ENCODE measurements at regions not wholly inside any gene's neighbourhood (a gene's known extent, or its start where the extent isn't known, plus 50 kb on each side); places are given as distances from the start of the nearest gene placed in this dataset.
"Not testable (repeated sequence)": the region's sequence is repeated elsewhere in the genome, so short reads cannot be mapped to it uniquely, and the experiment has no call there.

- not testable (repeated sequence) for DNase-seq
Measured at GRCh38 chr1:98108378-98108777, 187.5 kb upstream of the DPYD start.

DNA sequence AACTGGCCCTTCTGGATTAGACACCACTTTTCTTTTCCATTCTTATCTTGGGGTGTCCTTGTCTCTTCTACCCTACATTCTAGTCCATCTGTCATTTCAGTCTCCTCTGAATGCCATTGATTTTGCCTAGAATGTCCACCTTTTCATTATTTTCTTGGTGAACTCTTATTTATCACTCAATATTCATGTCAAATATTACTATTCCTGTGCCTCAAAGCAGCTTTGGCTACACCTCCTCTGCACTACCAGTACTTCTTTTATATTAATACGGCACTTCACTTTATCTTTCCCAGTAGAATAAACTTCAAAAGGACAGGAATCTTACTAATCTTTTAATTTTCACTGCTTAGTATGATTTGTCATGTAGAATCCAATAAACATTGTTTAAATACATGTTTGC, 186.4 kb upstream of the DPYD start:
- DNase-seq, result no peak

GRCh38 chr1:98104289-98104688, 183.5 kb upstream of the DPYD start:
- DNase-seq, result no peak

GRCh38 chr1:98103617-98104285, 182.9 kb upstream of the DPYD start:
- no peak for DNase-seq

DNA sequence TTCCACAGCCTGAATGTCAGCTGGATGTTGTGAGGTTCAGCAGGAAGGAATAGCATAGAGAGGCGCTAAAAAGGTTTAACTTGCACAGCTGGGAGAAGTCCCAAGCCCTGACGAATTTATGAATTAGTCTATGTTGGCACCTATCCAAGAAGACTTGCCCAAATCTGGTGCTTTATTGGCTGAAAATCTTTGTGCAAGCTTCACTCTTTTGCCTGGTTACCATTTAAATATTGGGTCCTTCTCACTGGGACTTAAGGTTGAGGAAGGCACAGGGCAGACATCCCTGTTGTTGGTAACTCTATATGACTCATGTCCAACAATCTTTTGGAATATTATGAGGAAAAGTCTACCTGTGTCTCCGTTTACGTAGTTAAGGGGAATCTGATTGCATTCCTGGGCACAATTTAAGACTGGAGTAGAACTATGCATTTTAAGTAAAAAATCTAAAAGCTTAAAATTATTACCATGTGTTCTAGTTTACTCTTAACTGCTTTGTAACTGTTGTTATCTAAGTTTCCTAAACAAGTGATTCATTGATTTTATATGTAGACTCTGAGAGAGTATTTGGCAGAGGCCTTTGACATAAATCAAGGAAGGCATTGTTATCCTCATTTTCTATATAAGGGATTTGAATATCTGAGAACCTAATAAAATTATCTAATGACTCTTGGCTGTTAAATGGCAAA, 181.7 kb upstream of the DPYD start:
- no peak for DNase-seq

DNA sequence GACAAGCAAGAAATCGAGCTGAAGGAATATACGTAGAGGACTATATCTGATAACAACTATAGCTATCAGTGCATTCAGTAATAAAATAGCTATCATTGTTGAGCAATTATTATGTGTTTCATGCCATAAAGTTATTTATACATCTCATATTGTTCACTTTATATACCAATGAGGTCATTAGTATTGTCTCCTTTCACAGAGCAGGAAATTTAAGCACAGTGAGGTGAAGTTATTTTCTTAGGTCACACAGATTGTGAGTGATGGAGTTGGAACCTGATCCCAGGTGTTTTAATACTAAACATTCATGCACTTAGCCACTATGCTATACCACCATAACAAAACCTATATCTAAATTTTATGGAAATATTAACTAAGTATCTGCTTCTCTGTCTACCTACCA, 180.5 kb upstream of the DPYD start:
- no peak for DNase-seq

DNA sequence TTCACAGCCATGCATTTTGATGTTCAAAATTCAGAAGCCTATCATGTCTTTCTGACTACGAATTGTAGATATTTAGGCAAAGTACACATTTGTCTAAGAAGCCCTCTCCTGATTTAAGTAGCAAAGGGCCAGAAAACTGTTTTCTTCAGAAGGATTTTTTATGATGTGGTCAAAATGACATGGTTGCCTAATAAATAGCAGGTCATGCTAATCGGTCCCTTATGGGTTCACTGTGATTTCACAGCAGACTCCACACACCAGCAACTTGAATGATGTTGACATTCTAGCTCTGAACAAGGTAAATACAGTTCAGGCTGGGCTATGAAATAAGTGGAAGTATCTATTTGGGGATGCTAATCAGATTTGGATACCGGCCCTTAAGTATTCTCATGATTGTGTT, 178.7 kb upstream of the DPYD start:
- DNase-seq, result no peak

DNA sequence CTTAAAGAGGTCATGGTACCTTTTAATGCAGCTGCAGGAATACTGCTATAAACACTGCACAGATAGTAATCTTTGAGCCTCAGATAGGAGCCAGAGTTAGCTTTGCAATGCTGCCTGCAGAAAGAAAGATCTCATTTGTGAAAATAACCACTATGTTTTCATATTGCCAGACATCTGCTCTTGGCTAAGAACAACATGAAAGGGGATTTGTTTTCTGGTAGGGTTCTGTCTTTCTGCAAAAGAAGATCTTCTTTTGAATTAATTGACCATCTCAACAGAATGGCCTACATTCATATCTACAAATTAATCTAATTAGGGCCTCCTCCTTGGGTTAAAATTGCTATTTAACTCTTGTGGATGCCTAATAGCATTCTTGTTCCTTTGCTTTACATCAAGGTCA, 177.6 kb upstream of the DPYD start:
- no peak for DNase-seq

GRCh38 chr1:98090351-98090750, 169.5 kb upstream of the DPYD start:
- no peak for DNase-seq

GRCh38 chr1:98088381-98088780, 167.5 kb upstream of the DPYD start:
- no peak for DNase-seq

GRCh38 chr1:98086796-98087441, 166.1 kb upstream of the DPYD start:
- no peak for DNase-seq

- no peak for DNase-seq
Measured at GRCh38 chr1:98086156-98086555, 165.3 kb upstream of the DPYD start.

GRCh38 chr1:98084188-98084587, 163.4 kb upstream of the DPYD start:
- DNase-seq, result no peak

- no peak for DNase-seq
Measured at GRCh38 chr1:98081944-98082343, 161.1 kb upstream of the DPYD start.

GRCh38 chr1:98078596-98078995, 157.8 kb upstream of the DPYD start:
- DNase-seq, result no peak

- no peak for DNase-seq
Measured at GRCh38 chr1:98077691-98078090, 156.9 kb upstream of the DPYD start.

DNA sequence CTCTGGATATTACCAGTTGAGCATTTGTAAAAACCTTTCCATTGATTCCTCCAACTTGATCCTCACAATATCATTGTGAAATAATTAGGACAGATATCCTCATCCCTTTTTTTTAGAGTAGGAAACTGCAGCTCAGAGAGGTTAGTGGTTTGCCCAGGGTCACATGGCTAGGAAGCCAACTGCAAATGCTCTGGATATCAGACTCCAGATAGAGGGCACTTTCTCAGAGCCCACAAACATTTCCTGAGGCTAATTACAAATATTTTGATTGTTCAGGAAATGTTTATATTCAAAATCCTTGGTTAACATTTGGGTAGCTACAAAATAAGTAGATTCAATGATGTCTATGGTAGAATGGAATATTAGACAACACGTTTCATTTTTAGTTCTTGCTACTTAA, 154.8 kb upstream of the DPYD start:
- DNase-seq, result no peak

DNA sequence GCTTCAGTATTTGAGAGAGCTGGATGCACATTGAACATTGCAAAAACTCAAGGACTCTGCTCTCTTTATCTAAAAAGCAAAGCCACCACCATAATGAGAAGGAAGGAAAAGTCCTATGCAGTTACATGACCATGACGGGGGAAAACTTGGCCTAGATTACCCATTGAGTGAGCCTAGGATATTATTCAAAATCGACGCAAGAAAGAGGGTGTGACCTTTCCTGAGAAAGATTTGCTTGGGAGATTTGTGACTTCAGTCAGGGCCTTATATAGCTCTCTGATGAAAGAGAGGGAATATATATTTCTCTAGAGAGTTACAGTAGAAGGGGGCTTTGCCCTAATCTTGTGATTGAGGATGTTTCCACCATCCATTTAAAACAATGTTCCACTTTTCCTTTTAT, 153.0 kb upstream of the DPYD start:
- DNase-seq, result no peak

GRCh38 chr1:98073106-98073505, 152.3 kb upstream of the DPYD start:
- no peak for DNase-seq

DNA sequence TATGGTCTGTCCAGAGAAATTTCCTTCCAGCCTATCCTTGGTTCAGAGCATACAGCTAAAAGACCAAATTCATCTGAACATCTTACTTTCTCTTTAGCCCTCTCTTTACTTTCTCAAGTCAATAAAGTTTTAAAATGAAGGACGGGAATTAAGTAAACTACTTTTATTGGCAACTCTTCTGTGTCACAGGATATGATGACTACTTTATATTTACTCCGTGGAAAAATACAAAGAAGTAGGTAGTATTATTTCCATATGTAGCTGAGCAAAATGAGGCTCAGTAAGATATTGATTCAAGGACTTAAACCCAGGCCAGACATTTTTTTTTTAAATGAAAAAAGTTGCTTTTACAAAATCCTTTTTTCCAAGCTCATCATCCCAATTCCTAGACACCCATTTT, 151.2 kb upstream of the DPYD start:
- DNase-seq, result no peak

DNA sequence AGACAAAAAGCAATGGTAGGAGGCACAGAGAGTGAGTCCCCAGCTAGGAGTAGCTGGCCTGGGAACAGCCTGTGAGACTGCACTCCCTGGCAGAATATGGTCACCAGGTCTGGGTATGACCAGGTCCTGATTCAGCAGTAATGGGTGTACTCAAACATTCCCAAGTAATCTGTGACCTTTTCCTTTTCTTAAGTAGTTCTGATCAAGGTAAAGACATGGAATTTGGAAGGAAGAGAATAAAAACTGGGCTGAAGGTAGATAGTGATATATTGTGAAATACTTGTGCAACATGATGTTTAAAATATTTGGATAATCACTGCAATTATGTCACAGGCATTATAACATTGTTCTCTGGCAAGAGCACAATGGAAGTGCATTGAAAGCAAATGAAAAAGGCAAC, 147.2 kb upstream of the DPYD start:
- DNase-seq, result no peak

DNA sequence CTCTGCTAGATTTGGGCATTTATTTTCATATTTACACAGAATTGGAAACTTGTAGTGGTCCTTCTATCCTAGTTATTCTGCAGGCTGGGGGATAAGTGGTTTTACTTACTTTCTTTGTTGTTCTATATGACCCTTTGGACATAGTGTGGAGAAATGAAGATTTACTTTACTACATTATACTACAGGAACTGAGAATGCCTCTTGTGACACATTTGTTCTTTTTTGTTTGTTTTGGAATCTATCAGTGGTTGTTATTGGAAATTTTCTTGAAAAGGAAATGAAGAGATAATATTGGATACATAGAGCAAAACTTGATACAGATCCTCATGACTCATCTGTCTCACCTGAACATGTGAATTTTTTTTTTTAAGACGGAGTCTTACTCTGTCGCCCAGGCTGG, 146.1 kb upstream of the DPYD start:
- no peak for DNase-seq

- DNase-seq, result no peak
Measured at GRCh38 chr1:98059620-98060019, 138.8 kb upstream of the DPYD start.

DNA sequence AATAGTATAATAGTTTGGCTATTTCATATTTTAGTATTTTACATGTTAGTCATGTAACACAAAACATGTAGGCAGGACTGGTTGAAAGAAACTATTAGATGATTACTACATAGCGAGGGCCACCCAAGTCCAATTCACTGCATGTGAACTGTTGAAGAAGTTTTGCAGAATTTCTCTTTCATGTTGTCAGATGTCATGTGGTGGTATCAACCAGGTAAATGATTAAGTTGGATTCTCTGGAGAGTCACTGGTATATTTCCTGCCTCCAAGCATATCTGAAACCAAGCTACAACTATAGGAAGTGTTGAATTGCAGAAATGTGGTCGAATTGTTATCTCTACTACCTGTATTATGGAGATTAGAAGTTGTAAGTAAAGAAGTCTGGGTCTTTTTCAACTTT, 137.8 kb upstream of the DPYD start:
- DNase-seq, result no peak

All from occipital lobe (tissue), 1 donor.